ENCODE measurements at regions not wholly inside any gene's neighbourhood (a gene's known extent, or its start where the extent isn't known, plus 50 kb on each side); places are given as distances from the start of the nearest gene placed in this dataset.

GRCh38 chr15:35771746-35772442 is 225.9 kb upstream of the DPH6 start:
- no peak for DNase-seq (ENCODE audit: low read depth)

- DNase-seq (ENCODE audit: low read depth) = no peak
These were observed 228.7 kb upstream of the DPH6 start for GRCh38 chr15:35774653-35775052.

GRCh38 chr15:35775471-35775870 is 229.5 kb upstream of the DPH6 start:
- no peak for DNase-seq (ENCODE audit: low read depth)

GRCh38 chr15:35777061-35777460 is 231.1 kb upstream of the DPH6 start:
- no peak for DNase-seq (ENCODE audit: low read depth)

GRCh38 chr15:35783203-35783602 is 237.2 kb upstream of the DPH6 start:
- no peak for DNase-seq (ENCODE audit: low read depth)

- DNase-seq (ENCODE audit: low read depth) = no peak
These were observed 238.8 kb upstream of the DPH6 start for GRCh38 chr15:35784745-35785144.

- DNase-seq (ENCODE audit: low read depth) = no peak
These were observed 264.0 kb upstream of the DPH6 start for GRCh38 chr15:35810007-35810406.

GRCh38 chr15:35813573-35813972 is 267.6 kb upstream of the DPH6 start:
- no peak for DNase-seq (ENCODE audit: low read depth)

- no peak for DNase-seq (ENCODE audit: low read depth)
These were observed 272.9 kb upstream of the DPH6 start for GRCh38 chr15:35818846-35819245.

- DNase-seq (ENCODE audit: low read depth) = no peak
These were observed 276.2 kb upstream of the DPH6 start for GRCh38 chr15:35822153-35822552.

GRCh38 chr15:35827141-35827540 is 281.2 kb upstream of the DPH6 start:
- no peak for DNase-seq (ENCODE audit: low read depth)

- DNase-seq (ENCODE audit: low read depth) = no peak
These were observed 281.9 kb upstream of the DPH6 start for GRCh38 chr15:35827911-35828310.

- DNase-seq (ENCODE audit: low read depth) = no peak
These were observed 287.6 kb upstream of the DPH6 start for GRCh38 chr15:35833581-35833980.

GRCh38 chr15:35834216-35834830 is 288.4 kb upstream of the DPH6 start:
- DNase-seq (ENCODE audit: low read depth) = no peak

GRCh38 chr15:35834866-35835265 is 288.9 kb upstream of the DPH6 start:
- no peak for DNase-seq (ENCODE audit: low read depth)

- DNase-seq (ENCODE audit: low read depth) = no peak
These were observed 292.6 kb upstream of the DPH6 start for GRCh38 chr15:35838424-35839111.

- no peak for DNase-seq (ENCODE audit: low read depth)
These were observed 296.7 kb upstream of the DPH6 start for GRCh38 chr15:35842631-35843030.

- no peak for DNase-seq (ENCODE audit: low read depth)
These were observed 297.5 kb upstream of the DPH6 start for GRCh38 chr15:35843498-35843897.

- DNase-seq (ENCODE audit: low read depth) = no peak
These were observed 304.3 kb upstream of the DPH6 start for GRCh38 chr15:35850284-35850683.

GRCh38 chr15:35851491-35851890 is 305.5 kb upstream of the DPH6 start:
- no peak for DNase-seq (ENCODE audit: low read depth)

GRCh38 chr15:35852818-35853624 is 307.1 kb upstream of the DPH6 start:
- DNase-seq (ENCODE audit: low read depth) = no peak

- no peak for DNase-seq (ENCODE audit: low read depth)
These were observed 308.4 kb upstream of the DPH6 start for GRCh38 chr15:35854316-35854715.
